ENCODE measurements at regions not wholly inside any gene's neighbourhood (a gene's known extent, or its start where the extent isn't known, plus 50 kb on each side); places are given as distances from the start of the nearest gene placed in this dataset.

GRCh38 chr16:86191663-86192062, 292.7 kb downstream of the IRF8 start:
- Mint-ChIP-seq H3K9me3 (ENCODE audit: unreplicated experiment) (no peaks in the 10 kb centered on the region), H3K4me3 (ENCODE audit: unreplicated experiment) (no peak overlapping the region), H3K4me1 (ENCODE audit: low read depth, unreplicated experiment) (peaks cover 8% of the 10 kb centered on the region), H3K27me3 (ENCODE audit: insufficient read depth, unreplicated experiment) (peaks cover 48% of the 10 kb centered on the region), H3K27ac (ENCODE audit: unreplicated experiment) (no peak overlapping the region), H3K36me3 (ENCODE audit: insufficient read depth, unreplicated experiment) (no peaks in the 10 kb centered on the region)
- no TSS peak for BruUV-seq (replicated peaks)
- H3K27me3 ChIP-seq (replicated peaks; ENCODE audit: control insufficient read depth, insufficient read depth, low read length) = peaks cover 2% of the 10 kb centered on the region
- no peak for TF ChIP-seq CTCF (IDR thresholded peaks at IDR 0.05; ENCODE audit: insufficient read depth in 1 of 2, low read depth in 1 of 2, low read length in 1 of 2, severe bottlenecking in 1 of 2, unreplicated experiment in 1 of 2)
- DNase-seq = no peak
- no peaks in the 10 kb centered on the region for H3K9me3 ChIP-seq
- ChIA-PET POLR2A (no interaction called here), CTCF (no interaction called here)
- H3K4me1 ChIP-seq = peaks cover 8% of the 10 kb centered on the region; the same call in 1 of the 2 replicates
- intact Hi-C loops (cut with micrococcal nuclease; ENCODE audit: unreplicated experiment) = no loop called here
- H3K36me3 ChIP-seq (ENCODE audit: control insufficient read depth, insufficient read depth, low read length) = no peaks in the 10 kb centered on the region
- H3K4me3 ChIP-seq (ENCODE audit: low read depth, low read length) = no peak overlapping the region

GRCh38 chr16:86193528-86194193, 294.7 kb downstream of the IRF8 start:
- H3K4me1 Mint-ChIP-seq (ENCODE audit: low read depth, unreplicated experiment) = peaks cover 10% of the 10 kb centered on the region
- peaks cover 50% of the 10 kb centered on the region for H3K27me3 Mint-ChIP-seq (ENCODE audit: insufficient read depth, unreplicated experiment)
- no peak for DNase-seq
- CTCF ChIA-PET = no interaction called here
- H3K9me3 Mint-ChIP-seq (ENCODE audit: unreplicated experiment) = no peaks in the 10 kb centered on the region
- no peaks in the 10 kb centered on the region for H3K36me3 Mint-ChIP-seq (ENCODE audit: insufficient read depth, unreplicated experiment)
- intact Hi-C loops (cut with micrococcal nuclease; ENCODE audit: unreplicated experiment) = no loop called here
- no peak overlapping the region for H3K4me3 Mint-ChIP-seq (ENCODE audit: unreplicated experiment)
- POLR2A ChIA-PET = no interaction called here
- Histone ChIP-seq H3K4me3 (ENCODE audit: low read depth, low read length) (no peak overlapping the region), H3K36me3 (ENCODE audit: control insufficient read depth, insufficient read depth, low read length) (no peaks in the 10 kb centered on the region), H3K27me3 (replicated peaks; ENCODE audit: control insufficient read depth, insufficient read depth, low read length) (peaks cover 2% of the 10 kb centered on the region), H3K9me3 (no peaks in the 10 kb centered on the region), H3K4me1 (peaks cover 8% of the 10 kb centered on the region; the same call in 1 of the 2 replicates)
- TF ChIP-seq CTCF (IDR thresholded peaks at IDR 0.05; ENCODE audit: insufficient read depth in 1 of 2, low read depth in 1 of 2, low read length in 1 of 2, severe bottlenecking in 1 of 2, unreplicated experiment in 1 of 2) = no peak
- no TSS peak for BruUV-seq (replicated peaks)
- H3K27ac Mint-ChIP-seq (ENCODE audit: unreplicated experiment) = no peak overlapping the region

GRCh38 chr16:86195863-86196630, 297.1 kb downstream of the IRF8 start:
- BruUV-seq (replicated peaks) = no TSS peak
- H3K4me3 ChIP-seq (ENCODE audit: low read depth, low read length) = no peak overlapping the region
- no peaks in the 10 kb centered on the region for H3K9me3 ChIP-seq
- H3K9me3 Mint-ChIP-seq (ENCODE audit: unreplicated experiment) = no peaks in the 10 kb centered on the region
- no peak overlapping the region for H3K4me3 Mint-ChIP-seq (ENCODE audit: unreplicated experiment)
- no peaks in the 10 kb centered on the region for H3K36me3 ChIP-seq (ENCODE audit: control insufficient read depth, insufficient read depth, low read length)
- no peak for TF ChIP-seq CTCF (IDR thresholded peaks at IDR 0.05; ENCODE audit: insufficient read depth in 1 of 2, low read depth in 1 of 2, low read length in 1 of 2, severe bottlenecking in 1 of 2, unreplicated experiment in 1 of 2)
- peak; percentile 64 to 75 for DNase-seq
- H3K4me1 ChIP-seq = peaks cover 8% of the 10 kb centered on the region; the same call in 1 of the 2 replicates
- H3K27me3 Mint-ChIP-seq (ENCODE audit: insufficient read depth, unreplicated experiment) = peaks cover 46% of the 10 kb centered on the region
- H3K36me3 Mint-ChIP-seq (ENCODE audit: insufficient read depth, unreplicated experiment) = no peaks in the 10 kb centered on the region
- CTCF ChIA-PET = no interaction called here
- H3K27me3 ChIP-seq (replicated peaks; ENCODE audit: control insufficient read depth, insufficient read depth, low read length) = peaks cover under 1% of the 10 kb centered on the region; the same call in 1 of the 2 replicates
- H3K4me1 Mint-ChIP-seq (ENCODE audit: low read depth, unreplicated experiment) = peaks cover 10% of the 10 kb centered on the region
- intact Hi-C loops (cut with micrococcal nuclease; ENCODE audit: unreplicated experiment) = no loop called here
- POLR2A ChIA-PET = no interaction called here
- H3K27ac Mint-ChIP-seq (ENCODE audit: unreplicated experiment) = no peak overlapping the region
